H1 (cell line): ENCODE measurements at regions not wholly inside any gene's neighbourhood (a gene's known extent, or its start where the extent isn't known, plus 50 kb on each side); places are given as distances from the start of the nearest gene placed in this dataset.

Experiments used
- RBBP5 ChIP-seq: IDR thresholded peaks from 2 replicates; pipeline ENCODE4 v1.7.1; 2012; ENCODE audit warnings: low read depth, mild to moderate bottlenecking, inconsistent platforms, low read length, moderate library complexity, borderline replicate concordance
- TAF7 ChIP-seq: optimal IDR thresholded peaks from 2 replicates; pipeline ENCODE3; 2011; ENCODE audit warnings: low read depth, mild to moderate bottlenecking, inconsistent platforms, low read length, moderate library complexity, borderline replicate concordance
- ZNF274 ChIP-seq: IDR thresholded peaks from 2 replicates; pipeline ENCODE4 v1.7.0; 2012; ENCODE audit warnings: low read length, borderline replicate concordance; ENCODE audit errors: extremely low read depth
- TF ChIP-seq, protein P1 (sequence below): fragments of 300-600 bp; sonication (generic); IDR thresholded peaks from 2 replicates; pipeline ENCODE4 v1.7.1; 2012; ENCODE audit warnings: low read length, moderate library complexity, mild to moderate bottlenecking, inconsistent platforms; ENCODE audit not compliant: insufficient replicate concordance

DNA sequence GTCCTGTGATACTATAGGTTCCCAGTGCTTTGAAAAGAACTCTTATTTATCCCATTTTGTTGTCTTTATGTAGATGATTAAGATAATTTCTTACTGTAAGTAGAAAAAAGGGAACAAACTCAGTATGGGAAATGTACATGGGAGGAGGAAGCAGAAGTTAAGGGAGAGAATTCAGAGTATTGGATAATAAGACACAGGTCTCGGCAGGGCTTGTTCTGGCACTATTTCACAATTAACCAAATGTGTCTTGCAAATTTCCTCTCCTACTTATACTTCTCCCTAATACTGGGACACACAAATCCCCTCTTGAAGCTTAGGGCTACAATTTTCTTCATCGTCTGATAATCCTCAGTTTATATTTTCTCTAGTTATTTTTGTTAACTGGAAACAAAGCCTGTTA lies 744.0 kb downstream of the ADCYAP1 start (continued):
- TF ChIP-seq, protein P1, sequence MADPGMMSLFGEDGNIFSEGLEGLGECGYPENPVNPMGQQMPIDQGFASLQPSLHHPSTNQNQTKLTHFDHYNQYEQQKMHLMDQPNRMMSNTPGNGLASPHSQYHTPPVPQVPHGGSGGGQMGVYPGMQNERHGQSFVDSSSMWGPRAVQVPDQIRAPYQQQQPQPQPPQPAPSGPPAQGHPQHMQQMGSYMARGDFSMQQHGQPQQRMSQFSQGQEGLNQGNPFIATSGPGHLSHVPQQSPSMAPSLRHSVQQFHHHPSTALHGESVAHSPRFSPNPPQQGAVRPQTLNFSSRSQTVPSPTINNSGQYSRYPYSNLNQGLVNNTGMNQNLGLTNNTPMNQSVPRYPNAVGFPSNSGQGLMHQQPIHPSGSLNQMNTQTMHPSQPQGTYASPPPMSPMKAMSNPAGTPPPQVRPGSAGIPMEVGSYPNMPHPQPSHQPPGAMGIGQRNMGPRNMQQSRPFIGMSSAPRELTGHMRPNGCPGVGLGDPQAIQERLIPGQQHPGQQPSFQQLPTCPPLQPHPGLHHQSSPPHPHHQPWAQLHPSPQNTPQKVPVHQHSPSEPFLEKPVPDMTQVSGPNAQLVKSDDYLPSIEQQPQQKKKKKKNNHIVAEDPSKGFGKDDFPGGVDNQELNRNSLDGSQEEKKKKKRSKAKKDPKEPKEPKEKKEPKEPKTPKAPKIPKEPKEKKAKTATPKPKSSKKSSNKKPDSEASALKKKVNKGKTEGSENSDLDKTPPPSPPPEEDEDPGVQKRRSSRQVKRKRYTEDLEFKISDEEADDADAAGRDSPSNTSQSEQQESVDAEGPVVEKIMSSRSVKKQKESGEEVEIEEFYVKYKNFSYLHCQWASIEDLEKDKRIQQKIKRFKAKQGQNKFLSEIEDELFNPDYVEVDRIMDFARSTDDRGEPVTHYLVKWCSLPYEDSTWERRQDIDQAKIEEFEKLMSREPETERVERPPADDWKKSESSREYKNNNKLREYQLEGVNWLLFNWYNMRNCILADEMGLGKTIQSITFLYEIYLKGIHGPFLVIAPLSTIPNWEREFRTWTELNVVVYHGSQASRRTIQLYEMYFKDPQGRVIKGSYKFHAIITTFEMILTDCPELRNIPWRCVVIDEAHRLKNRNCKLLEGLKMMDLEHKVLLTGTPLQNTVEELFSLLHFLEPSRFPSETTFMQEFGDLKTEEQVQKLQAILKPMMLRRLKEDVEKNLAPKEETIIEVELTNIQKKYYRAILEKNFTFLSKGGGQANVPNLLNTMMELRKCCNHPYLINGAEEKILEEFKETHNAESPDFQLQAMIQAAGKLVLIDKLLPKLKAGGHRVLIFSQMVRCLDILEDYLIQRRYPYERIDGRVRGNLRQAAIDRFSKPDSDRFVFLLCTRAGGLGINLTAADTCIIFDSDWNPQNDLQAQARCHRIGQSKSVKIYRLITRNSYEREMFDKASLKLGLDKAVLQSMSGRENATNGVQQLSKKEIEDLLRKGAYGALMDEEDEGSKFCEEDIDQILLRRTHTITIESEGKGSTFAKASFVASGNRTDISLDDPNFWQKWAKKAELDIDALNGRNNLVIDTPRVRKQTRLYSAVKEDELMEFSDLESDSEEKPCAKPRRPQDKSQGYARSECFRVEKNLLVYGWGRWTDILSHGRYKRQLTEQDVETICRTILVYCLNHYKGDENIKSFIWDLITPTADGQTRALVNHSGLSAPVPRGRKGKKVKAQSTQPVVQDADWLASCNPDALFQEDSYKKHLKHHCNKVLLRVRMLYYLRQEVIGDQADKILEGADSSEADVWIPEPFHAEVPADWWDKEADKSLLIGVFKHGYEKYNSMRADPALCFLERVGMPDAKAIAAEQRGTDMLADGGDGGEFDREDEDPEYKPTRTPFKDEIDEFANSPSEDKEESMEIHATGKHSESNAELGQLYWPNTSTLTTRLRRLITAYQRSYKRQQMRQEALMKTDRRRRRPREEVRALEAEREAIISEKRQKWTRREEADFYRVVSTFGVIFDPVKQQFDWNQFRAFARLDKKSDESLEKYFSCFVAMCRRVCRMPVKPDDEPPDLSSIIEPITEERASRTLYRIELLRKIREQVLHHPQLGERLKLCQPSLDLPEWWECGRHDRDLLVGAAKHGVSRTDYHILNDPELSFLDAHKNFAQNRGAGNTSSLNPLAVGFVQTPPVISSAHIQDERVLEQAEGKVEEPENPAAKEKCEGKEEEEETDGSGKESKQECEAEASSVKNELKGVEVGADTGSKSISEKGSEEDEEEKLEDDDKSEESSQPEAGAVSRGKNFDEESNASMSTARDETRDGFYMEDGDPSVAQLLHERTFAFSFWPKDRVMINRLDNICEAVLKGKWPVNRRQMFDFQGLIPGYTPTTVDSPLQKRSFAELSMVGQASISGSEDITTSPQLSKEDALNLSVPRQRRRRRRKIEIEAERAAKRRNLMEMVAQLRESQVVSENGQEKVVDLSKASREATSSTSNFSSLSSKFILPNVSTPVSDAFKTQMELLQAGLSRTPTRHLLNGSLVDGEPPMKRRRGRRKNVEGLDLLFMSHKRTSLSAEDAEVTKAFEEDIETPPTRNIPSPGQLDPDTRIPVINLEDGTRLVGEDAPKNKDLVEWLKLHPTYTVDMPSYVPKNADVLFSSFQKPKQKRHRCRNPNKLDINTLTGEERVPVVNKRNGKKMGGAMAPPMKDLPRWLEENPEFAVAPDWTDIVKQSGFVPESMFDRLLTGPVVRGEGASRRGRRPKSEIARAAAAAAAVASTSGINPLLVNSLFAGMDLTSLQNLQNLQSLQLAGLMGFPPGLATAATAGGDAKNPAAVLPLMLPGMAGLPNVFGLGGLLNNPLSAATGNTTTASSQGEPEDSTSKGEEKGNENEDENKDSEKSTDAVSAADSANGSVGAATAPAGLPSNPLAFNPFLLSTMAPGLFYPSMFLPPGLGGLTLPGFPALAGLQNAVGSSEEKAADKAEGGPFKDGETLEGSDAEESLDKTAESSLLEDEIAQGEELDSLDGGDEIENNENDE, result no peak
- no peak for TF ChIP-seq ZNF274
- TF ChIP-seq TAF7, result no peak
- no peak for TF ChIP-seq RBBP5
